A673 (cell line): ENCODE measurements at regions not wholly inside any gene's neighbourhood (a gene's known extent, or its start where the extent isn't known, plus 50 kb on each side); places are given as distances from the start of the nearest gene placed in this dataset.

Experiments
- BruUV-seq: library from RNA; stranded (reverse); fragments of 400-500 nt; replicated peaks from 2 replicates; lab custom pipeline; 2021; lab: Mats Ljungman, UMichigan
- CTCF ChIA-PET: fragments of 300-600 bp; sonication (Branson Sonifier 250); formaldehyde crosslinking; loops from one replicate; lab custom pipeline; 2022; ENCODE audit warnings: antibody characterized with exemption; lab: Charles Lee
- POLR2A ChIA-PET: fragments of 300-600 bp; sonication (Branson Sonifier 250); formaldehyde crosslinking; loops from one replicate; lab custom pipeline; 2022; ENCODE audit warnings: antibody characterized with exemption; ENCODE audit not compliant: low non-redundant PET; lab: Charles Lee
- DNase-seq: peaks from one replicate; pipeline ENCODE4 v3.0.0-alpha.2; 2015; ENCODE audit warnings: low spot score
- H3K27ac ChIP-seq: fragments of 200-600 bp; sonication (generic); 2 replicates; pipeline ENCODE4 v1.5.1; 2016; ENCODE audit warnings: mixed run types, low read depth, mild to moderate bottlenecking, mixed read lengths, antibody characterized with exemption, low read length; ENCODE audit not compliant: poor library complexity, severe bottlenecking
- H3K27me3 ChIP-seq: fragments of 200-600 bp; sonication (generic); replicated peaks from 2 replicates; pipeline ENCODE4 v1.6.1; 2017; ENCODE audit warnings: mixed run types, low read depth, mild to moderate bottlenecking, mixed read lengths, antibody characterized with exemption, low read length; ENCODE audit not compliant: insufficient read depth, poor library complexity
- H3K36me3 ChIP-seq: fragments of 200-600 bp; sonication (generic); 2 replicates; pipeline ENCODE4 v1.6.1; 2016; ENCODE audit warnings: mixed run types, mild to moderate bottlenecking, mixed read lengths, antibody characterized with exemption, low read length; ENCODE audit not compliant: insufficient read depth, poor library complexity, severe bottlenecking
- H3K4me1 ChIP-seq: fragments of 200-600 bp; sonication (generic); 2 replicates; pipeline ENCODE4 v1.6.1; 2017; ENCODE audit warnings: mixed run types, mild to moderate bottlenecking, mixed read lengths, antibody characterized with exemption, low read length; ENCODE audit not compliant: insufficient read depth, poor library complexity, severe bottlenecking
- H3K4me3 ChIP-seq: fragments of 200-600 bp; sonication (generic); 2 replicates; pipeline ENCODE4 v1.5.1; 2016; ENCODE audit warnings: low read depth, mixed run types, mild to moderate bottlenecking, mixed read lengths, low read length; ENCODE audit not compliant: poor library complexity, severe bottlenecking
- H3K9me3 ChIP-seq: fragments of 200-600 bp; sonication (generic); 2 replicates; pipeline ENCODE4 v1.6.1; 2016; ENCODE audit warnings: mixed run types, low read depth, mild to moderate bottlenecking, mixed read lengths, antibody characterized with exemption, low read length; ENCODE audit not compliant: poor library complexity, severe bottlenecking
- CTCF ChIP-seq: fragments of 300-800, 200-600 bp; sonication (generic); conservative IDR thresholded peaks from 2 replicates; pipeline ENCODE4 v1.5.1; 2017; ENCODE audit warnings: low read depth, mild to moderate bottlenecking, antibody characterized with exemption, low read length, moderate library complexity, mixed read lengths
- EZH2 ChIP-seq: fragments of 200-600 bp; sonication (generic); IDR thresholded peaks from 2 replicates; pipeline ENCODE4 v1.6.1; 2017; ENCODE audit warnings: borderline replicate concordance, low read depth, mild to moderate bottlenecking, mixed read lengths, antibody characterized with exemption, low read length; ENCODE audit not compliant: poor library complexity, severe bottlenecking
- intact Hi-C: fragments of 100-400 bp; cut with micrococcal nuclease; formaldehyde crosslinking; loops from one replicate; pipeline ENCODE4 v1.10.0; 2022; ENCODE audit not compliant: unreplicated experiment

DNA sequence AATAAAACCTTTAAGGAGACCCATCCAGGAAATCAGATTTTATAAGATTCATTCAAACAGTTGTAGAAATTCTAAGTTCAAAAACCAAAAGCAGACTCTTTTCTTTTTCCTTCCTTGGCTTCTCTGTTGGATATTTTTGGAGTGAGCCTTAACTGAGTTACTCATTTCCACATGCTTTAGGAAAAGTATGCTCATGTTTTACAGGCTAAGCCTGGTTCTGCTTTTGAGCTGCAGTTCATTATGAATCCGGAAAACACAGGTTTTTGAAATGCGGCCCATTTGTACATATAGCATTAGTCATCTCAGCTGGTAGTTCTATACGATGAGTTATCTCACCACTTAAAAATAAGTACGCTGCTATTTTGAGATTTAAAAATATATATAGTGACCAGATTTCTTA, 156.6 kb upstream of the DMRT1 start:
- DNase-seq = peak; percentile 43
- Histone ChIP-seq H3K36me3 (no peaks in the 10 kb centered on the region), H3K4me3 (peak overlapping the region; percentile 6), H3K9me3 (no peaks in the 10 kb centered on the region), H3K4me1 (peaks cover 11% of the 10 kb centered on the region), H3K27ac (no peak overlapping the region), H3K27me3 (no peaks in the 10 kb centered on the region)
- intact Hi-C loops = no loop called here
- POLR2A ChIA-PET = interaction anchor here (1.0 kb wide), 1 partner anchor 22 kb away, joined by 3 read pairs; no protein-coding TSS in a partner anchor
- BruUV-seq = no TSS peak
- CTCF ChIA-PET = no interaction called here
- TF ChIP-seq EZH2 = no peak
- no peak for TF ChIP-seq CTCF

DNA sequence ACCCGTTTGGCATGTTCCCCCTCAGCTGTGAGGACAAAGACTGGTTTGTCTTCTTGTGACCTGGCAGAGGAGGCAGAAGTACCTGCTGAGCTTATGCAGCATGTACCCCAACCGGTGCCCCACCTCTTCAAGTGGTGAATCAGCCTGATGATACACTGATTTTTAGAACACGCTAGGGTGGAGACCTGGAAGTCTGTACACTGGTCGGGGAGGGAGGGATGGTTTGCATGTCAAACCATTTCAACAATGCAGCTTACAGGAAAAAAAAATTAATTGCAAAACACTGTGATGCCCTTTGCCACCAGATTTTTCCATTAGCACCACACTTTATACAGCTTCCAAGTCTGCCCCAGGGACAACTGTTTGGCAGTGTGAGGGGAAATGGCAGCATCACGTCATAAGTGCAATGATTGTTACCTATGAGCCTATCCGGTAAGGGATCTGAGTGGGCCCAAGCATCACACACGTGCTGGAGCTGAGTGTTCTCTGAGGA, 155.1 kb upstream of the DMRT1 start:
- ChIA-PET POLR2A (no interaction called here), CTCF (no interaction called here)
- TF ChIP-seq EZH2 (no peak), CTCF (no peak)
- no peak overlapping the region for H3K27ac ChIP-seq
- H3K9me3 ChIP-seq = no peaks in the 10 kb centered on the region
- intact Hi-C loops = no loop called here
- no peaks in the 10 kb centered on the region for H3K27me3 ChIP-seq
- DNase-seq = no peak
- no TSS peak for BruUV-seq
- no peaks in the 10 kb centered on the region for H3K36me3 ChIP-seq
- peaks cover 11% of the 10 kb centered on the region for H3K4me1 ChIP-seq
- H3K4me3 ChIP-seq = no peak overlapping the region

DNA sequence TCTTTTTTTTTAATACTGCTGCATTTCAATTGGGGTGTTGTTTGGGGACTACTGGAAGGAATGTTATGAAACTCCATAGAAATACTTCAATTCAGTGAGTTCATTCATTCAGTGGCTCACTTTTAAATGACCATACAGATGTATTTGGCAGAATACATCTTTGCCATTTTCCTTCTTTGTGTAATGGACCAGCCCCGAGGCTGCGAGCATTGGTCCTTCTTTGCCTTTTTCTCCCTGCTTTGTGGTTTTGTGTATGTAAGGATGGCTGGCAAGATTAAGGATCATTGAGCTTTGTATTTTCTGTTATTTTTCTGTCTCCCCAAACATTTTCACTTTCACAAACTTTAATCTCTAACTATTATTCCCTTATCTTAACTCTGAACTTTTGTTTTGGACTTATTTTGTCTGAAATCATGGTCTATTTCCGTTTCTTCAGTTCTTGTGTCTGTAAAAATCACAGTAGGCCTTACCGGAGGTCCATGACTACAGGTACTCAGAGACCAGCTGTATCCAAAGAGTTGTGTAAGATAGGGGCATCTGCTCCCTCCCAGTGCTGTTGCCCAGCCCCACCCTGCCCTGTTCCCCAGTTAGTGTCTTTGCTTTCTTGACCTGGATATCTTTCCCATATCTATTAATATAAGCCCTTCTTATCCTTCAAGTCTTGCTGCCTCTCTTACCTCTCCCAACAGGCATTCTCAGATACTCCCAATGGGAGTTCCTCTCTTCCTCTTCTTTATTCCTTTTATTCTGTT, 154.3 kb upstream of the DMRT1 start:
- Histone ChIP-seq H3K4me1 (peaks cover 11% of the 10 kb centered on the region), H3K4me3 (no peak overlapping the region), H3K36me3 (no peaks in the 10 kb centered on the region), H3K9me3 (no peaks in the 10 kb centered on the region), H3K27ac (no peak overlapping the region), H3K27me3 (no peaks in the 10 kb centered on the region)
- BruUV-seq = no TSS peak
- POLR2A ChIA-PET = no interaction called here
- TF ChIP-seq CTCF (no peak), EZH2 (no peak)
- intact Hi-C loops = no loop called here
- no peak for DNase-seq
- CTCF ChIA-PET = no interaction called here
